HEK293 (cell line): ENCODE measurements at regions not wholly inside any gene's neighbourhood (a gene's known extent, or its start where the extent isn't known, plus 50 kb on each side); places are given as distances from the start of the nearest gene placed in this dataset.

Experiments
- CTCF ChIA-PET: fragments of 350-600 bp; formaldehyde crosslinking; extraction: SDS; loops from one replicate; lab custom pipeline; 2021; ENCODE audit warnings: antibody characterized with exemption; lab: Yijun Ruan, JAX
- POLR2A ChIA-PET: fragments of 300-600 bp; formaldehyde crosslinking; extraction: SDS; loops from one replicate; lab custom pipeline; 2020; ENCODE audit warnings: antibody characterized with exemption, inconsistent platforms; lab: Yijun Ruan, JAX
- H3K27ac ChIP-seq: fragments of 200-500 bp; sonication (Bioruptor generic); 2 replicates; pipeline ENCODE4 v1.5.1; 2014; ENCODE audit warnings: low read depth, low read length, control low read depth, inconsistent platforms; ENCODE audit errors: extremely low read depth
- H3K36me3 ChIP-seq, 2 experiments: fragments of 200-500 bp in 1 of 2; sonication (Bioruptor generic) in 1 of 2; 1 replicate in 1 of 2; 2 replicates in 1 of 2; pipeline ENCODE4 v1.5.1; 2014 to 2017; ENCODE audit warnings: inconsistent platforms in 2 of 2, low read length in 2 of 2; ENCODE audit not compliant: control insufficient read depth in 2 of 2, insufficient read depth in 1 of 2
- H3K4me1 ChIP-seq: fragments of 200-500 bp; sonication (Bioruptor generic); 2 replicates; pipeline ENCODE4 v1.5.1; 2014; ENCODE audit warnings: mild to moderate bottlenecking, low read length, inconsistent platforms; ENCODE audit not compliant: control insufficient read depth, insufficient read depth
- H3K4me3 ChIP-seq: 2 replicates; pipeline ENCODE4 v1.5.1; 2011; ENCODE audit warnings: low read depth, mild to moderate bottlenecking, control low read depth, low read length, moderate library complexity
- H3K9me3 ChIP-seq: fragments of 200-500 bp; sonication (Bioruptor generic); 2 replicates; pipeline ENCODE4 v1.5.1; 2014; ENCODE audit warnings: low read depth, low read length, inconsistent platforms; ENCODE audit not compliant: control insufficient read depth, insufficient read depth
- ELK4 ChIP-seq: IDR thresholded peaks from 2 replicates; pipeline ENCODE4 v1.6.1; 2011; ENCODE audit warnings: mild to moderate bottlenecking, low read depth, low read length, borderline replicate concordance
- GLI4 ChIP-seq: fragments of 450-650 bp; formaldehyde crosslinking; IDR thresholded peaks from 2 replicates; pipeline ENCODE4 v1.5.1; 2016; ENCODE audit warnings: missing biosample characterization, missing genetic modification characterization
- IKZF3 ChIP-seq: fragments of 450-650 bp; IDR thresholded peaks from 2 replicates; pipeline ENCODE4 v1.5.0; 2018; ENCODE audit warnings: missing biosample characterization, mild to moderate bottlenecking, missing genetic modification characterization, moderate library complexity
- PRDM1 ChIP-seq: fragments of 450-650 bp; formaldehyde crosslinking; IDR thresholded peaks from 2 replicates; pipeline ENCODE4; 2016; ENCODE audit warnings: missing biosample characterization, missing genetic modification characterization
- REST ChIP-seq: fragments of 450-650 bp; formaldehyde crosslinking; IDR thresholded peaks from 2 replicates; pipeline ENCODE4 v1.5.1; 2016; ENCODE audit warnings: missing biosample characterization, missing genetic modification characterization
- WT1 ChIP-seq: fragments of 450-650 bp; formaldehyde crosslinking; IDR thresholded peaks from 2 replicates; pipeline ENCODE4 v1.5.1; 2016; ENCODE audit warnings: missing biosample characterization, missing genetic modification characterization
- ZBTB17 ChIP-seq: fragments of 450-650 bp; formaldehyde crosslinking; IDR thresholded peaks from 2 replicates; pipeline ENCODE4 v1.5.1; 2016; ENCODE audit warnings: missing biosample characterization, missing genetic modification characterization
- ZBTB44 ChIP-seq: fragments of 450-650 bp; IDR thresholded peaks from 2 replicates; pipeline ENCODE4 v1.5.1; 2018; ENCODE audit warnings: missing biosample characterization, mild to moderate bottlenecking, missing genetic modification characterization
- ZFP3 ChIP-seq: fragments of 450-650 bp; formaldehyde crosslinking; IDR thresholded peaks from 2 replicates; pipeline ENCODE4 v1.5.1; 2016; ENCODE audit warnings: low read depth, missing biosample characterization, missing genetic modification characterization
- ZNF146 ChIP-seq: fragments of 450-650 bp; formaldehyde crosslinking; IDR thresholded peaks from 2 replicates; pipeline ENCODE4 v1.5.1; 2016; ENCODE audit warnings: missing biosample characterization, missing genetic modification characterization
- ZNF175 ChIP-seq: fragments of 450-650 bp; formaldehyde crosslinking; IDR thresholded peaks from 2 replicates; pipeline ENCODE4 v1.5.1; 2016; ENCODE audit warnings: missing biosample characterization, missing genetic modification characterization
- ZNF221 ChIP-seq: fragments of 450-650 bp; formaldehyde crosslinking; IDR thresholded peaks from 2 replicates; pipeline ENCODE4 v1.5.1; 2017; ENCODE audit warnings: missing biosample characterization, missing genetic modification characterization, borderline replicate concordance
- ZNF274 ChIP-seq, 2 experiments: fragments of 200-500 bp in 1 of 2; fragments of 450-650 bp in 1 of 2; sonication (Bioruptor generic) in 1 of 2; formaldehyde crosslinking in 1 of 2; IDR thresholded peaks; 2 replicates each; pipeline versions ENCODE4 v1.5.1 to v1.6.1; 2014 to 2016; ENCODE audit warnings: borderline replicate concordance in 1 of 2, inconsistent platforms in 1 of 2, low read length in 1 of 2, missing biosample characterization in 1 of 2, missing genetic modification characterization in 1 of 2
- ZNF404 ChIP-seq: fragments of 450-650 bp; formaldehyde crosslinking; IDR thresholded peaks from 2 replicates; pipeline ENCODE4 v1.5.1; 2017; ENCODE audit warnings: missing biosample characterization, missing genetic modification characterization
- ZNF510 ChIP-seq: fragments of 450-650 bp; formaldehyde crosslinking; IDR thresholded peaks from 2 replicates; pipeline ENCODE4 v1.5.1; 2018; ENCODE audit warnings: mild to moderate bottlenecking, missing genetic modification characterization, missing biosample characterization; ENCODE audit not compliant: insufficient replicate concordance
- ZNF530 ChIP-seq: fragments of 450-650 bp; formaldehyde crosslinking; IDR thresholded peaks from 2 replicates; pipeline ENCODE4 v1.5.1; 2016; ENCODE audit warnings: low read depth, missing biosample characterization, missing genetic modification characterization
- ZNF571 ChIP-seq: fragments of 450-650 bp; formaldehyde crosslinking; IDR thresholded peaks from 2 replicates; pipeline ENCODE4 v1.5.0; 2017; ENCODE audit warnings: missing biosample characterization, missing genetic modification characterization
- ZNF677 ChIP-seq: fragments of 450-650 bp; IDR thresholded peaks from 2 replicates; pipeline ENCODE4 v1.5.0; 2018; ENCODE audit warnings: missing biosample characterization, mild to moderate bottlenecking, missing genetic modification characterization, moderate library complexity
- ZNF792 ChIP-seq: fragments of 450-650 bp; formaldehyde crosslinking; IDR thresholded peaks from 2 replicates; pipeline ENCODE4 v1.5.1; 2016; ENCODE audit warnings: missing biosample characterization, missing genetic modification characterization

- H3K27ac ChIP-seq = no peak overlapping the region
- TF ChIP-seq WT1 (no peak), ZBTB17 (tag by site-specific recombination) (no peak), ZNF404 (no peak), ZBTB44 (no peak), ZNF274 (IDR thresholded peaks at IDR 0.05; ENCODE audit: low read length) (no peak), ZNF274 (tag by site-specific recombination; IDR thresholded peaks at IDR 0.05; ENCODE audit: borderline replicate concordance) (no peak), ZNF530 (tag by site-specific recombination) (no peak), IKZF3 (no peak), ZNF792 (tag by site-specific recombination) (no peak), PRDM1 (tag by site-specific recombination) (no peak)
- TF ChIP-seq, all 188 proteins: peak for 0
- Histone ChIP-seq H3K4me1 (no peaks in the 10 kb centered on the region), H3K4me3 (no peak overlapping the region), H3K36me3 (no peaks in the 10 kb centered on the region), H3K9me3 (no peaks in the 10 kb centered on the region)
- CTCF ChIA-PET = interaction anchor here (0.6 kb wide), 2 partner anchors 21 to 181 kb away, joined by 3 to 4 read pairs; no protein-coding TSS in a partner anchor
- POLR2A ChIA-PET = no interaction called here
Observed at GRCh38 chr12:40172879-40173278, 51.9 kb upstream of the LRRK2 start.

- no peak for TF ChIP-seq ZNF677 (tag by site-specific recombination)
- no peak for TF ChIP-seq ZNF571
- TF ChIP-seq, all 188 proteins: peak for 0
- Histone ChIP-seq H3K27ac (no peak overlapping the region), H3K36me3 (no peaks in the 10 kb centered on the region), H3K4me1 (no peaks in the 10 kb centered on the region), H3K9me3 (no peaks in the 10 kb centered on the region), H3K4me3 (no peak overlapping the region)
- ChIA-PET POLR2A (no interaction called here), CTCF (no interaction called here)
Observed at GRCh38 chr12:40171501-40171900, 53.3 kb upstream of the LRRK2 start.

GRCh38 chr12:40171066-40171465 is 53.7 kb upstream of the LRRK2 start:
- Histone ChIP-seq H3K36me3 (no peaks in the 10 kb centered on the region), H3K4me1 (no peaks in the 10 kb centered on the region), H3K9me3 (no peaks in the 10 kb centered on the region)
- CTCF ChIA-PET = no interaction called here
- TF ChIP-seq REST (tag by site-specific recombination) (no peak), ZFP3 (tag by site-specific recombination) (no peak)
- TF ChIP-seq, all 188 proteins: peak for 0
- POLR2A ChIA-PET = no interaction called here
- H3K27ac ChIP-seq = no peak overlapping the region
- no peak overlapping the region for H3K4me3 ChIP-seq

GRCh38 chr12:40170593-40170992 is 54.2 kb upstream of the LRRK2 start:
- no peaks in the 10 kb centered on the region for H3K4me1 ChIP-seq
- no peaks in the 10 kb centered on the region for H3K9me3 ChIP-seq
- ChIA-PET CTCF (interaction anchor here (0.6 kb wide), 1 partner anchor 1451 kb away, joined by 3 read pairs; no protein-coding TSS in a partner anchor), POLR2A (no interaction called here)
- no peaks in the 10 kb centered on the region for H3K36me3 ChIP-seq
- no peak overlapping the region for H3K4me3 ChIP-seq
- H3K27ac ChIP-seq = no peak overlapping the region
- TF ChIP-seq ZNF221 (no peak), GLI4 (tag by site-specific recombination) (no peak), ELK4 (no peak), ZNF510 (tag by site-specific recombination) (no peak), ZNF175 (tag by site-specific recombination) (no peak), ZNF146 (tag by site-specific recombination) (no peak)
